Fibroblast of the aortic adventitia (primary cell): ENCODE measurements at regions not wholly inside any gene's neighbourhood (a gene's known extent, or its start where the extent isn't known, plus 50 kb on each side); places are given as distances from the start of the nearest gene placed in this dataset.

ENCODE experiments used
- DNase-seq: peaks from one replicate; pipeline ENCODE4 v3.0.0-alpha.2; 2010; ENCODE audit warnings: low read depth
- H3K4me3 ChIP-seq: 2 replicates; pipeline ENCODE4 v1.5.1; 2011; ENCODE audit warnings: low read depth, mild to moderate bottlenecking, control low read depth, low read length, moderate library complexity
- CTCF ChIP-seq: IDR thresholded peaks from 2 replicates; pipeline ENCODE4 v1.5.1; 2011; ENCODE audit warnings: mild to moderate bottlenecking, low read length, control low read depth, inconsistent platforms; ENCODE audit not compliant: insufficient read depth

GRCh38 chr1:5513846-5514526, 478.2 kb downstream of the NPHP4 start:
- no peak for DNase-seq
- no peak overlapping the region for H3K4me3 ChIP-seq
- TF ChIP-seq CTCF, result no peak

GRCh38 chr1:5513179-5513578, 479.0 kb downstream of the NPHP4 start:
- no peak overlapping the region for H3K4me3 ChIP-seq
- no peak for TF ChIP-seq CTCF
- DNase-seq, result no peak

GRCh38 chr1:5511381-5512097, 480.7 kb downstream of the NPHP4 start:
- TF ChIP-seq CTCF, result no peak
- no peak overlapping the region for H3K4me3 ChIP-seq
- no peak for DNase-seq

GRCh38 chr1:5509664-5510452, 482.4 kb downstream of the NPHP4 start:
- H3K4me3 ChIP-seq, result no peak overlapping the region
- DNase-seq, result peak; percentile 19
- peak; percentile 88 for TF ChIP-seq CTCF

- TF ChIP-seq CTCF, result no peak
- no peak for DNase-seq
- H3K4me3 ChIP-seq, result no peak overlapping the region
These were observed 483.4 kb downstream of the NPHP4 start for GRCh38 chr1:5508669-5509330.

- H3K4me3 ChIP-seq, result no peak overlapping the region
- DNase-seq, result no peak
- TF ChIP-seq CTCF, result no peak
These were observed 484.9 kb downstream of the NPHP4 start for GRCh38 chr1:5507340-5507739.
